Psoas muscle (tissue), 7 donors: ENCODE measurements at regions not wholly inside any gene's neighbourhood (a gene's known extent, or its start where the extent isn't known, plus 50 kb on each side); places are given as distances from the start of the nearest gene placed in this dataset.

ENCODE experiments used
- ATAC-seq, 4 donors: fragments of 200-7000 bp; cut with Tn5 transposase; one replicate each; pipeline ENCODE4 v1.9.1; 2020; ENCODE audit warnings: moderate library complexity in 3 of 4, mild to moderate bottlenecking in 2 of 4
- DNase-seq, 2 donors: peaks; one replicate each; pipeline ENCODE4 v3.0.0-alpha.2; 2020
- H3K27ac ChIP-seq: fragments of 200-600 bp; one replicate; pipeline ENCODE4 v1.8.0; 2022
- H3K27me3 ChIP-seq, 3 donors: fragments of 200-600 bp in 1 of 3; one replicate each; pipeline versions ENCODE4 v1.6.1 to v1.8.0; 2013 to 2022; ENCODE audit warnings: low read length in 2 of 3, mild to moderate bottlenecking in 2 of 3, moderate library complexity in 1 of 3; ENCODE audit not compliant: insufficient read depth in 3 of 3
- H3K36me3 ChIP-seq, 2 donors: fragments of 200-600 bp in 1 of 2; one replicate each; pipeline versions ENCODE4 v1.6.1 to v1.8.0; 2013 to 2022; ENCODE audit warnings: low read depth in 1 of 2, mild to moderate bottlenecking in 1 of 2, moderate library complexity in 1 of 2; ENCODE audit not compliant: insufficient read depth in 1 of 2
- H3K4me1 ChIP-seq: fragments of 200-600 bp; one replicate; pipeline ENCODE4 v1.8.0; 2022
- H3K4me3 ChIP-seq: fragments of 200-600 bp; one replicate; pipeline ENCODE4 v1.8.0; 2022; ENCODE audit warnings: mild to moderate bottlenecking
- H3K9me3 ChIP-seq: fragments of 200-600 bp; one replicate; pipeline ENCODE4 v1.8.0; 2022
- CTCF ChIP-seq: fragments of 200-600 bp; IDR thresholded peaks from one replicate; pipeline ENCODE4 v1.8.0; 2022; ENCODE audit warnings: antibody characterized with exemption
- whole genome bisulfite sequencing, 3 donors: extraction: QIAGEN DNeasy Blood & Tissue Kit; methylation state at CpG; one replicate each; pipeline versions ENCODE4 v1.1.6 to v1.1.7; 2013; 5-methylcytosine and 5-hydroxymethylcytosine counted together
- intact Hi-C, 2 donors: fragments of 100-400 bp; cut with DNase I; formaldehyde crosslinking; loops; one replicate each; pipeline versions ENCODE4 v1.11.0 to v1.14.2; 2022
- donor health status: healthy with polysubstance abuse.
- donor health status: DM: no; HTN: no; CAD: no; lungs with moderate emphysema.
- donor health status: Bipolar disorder and iron deficiency.
- donor health status: healthy.
- donor health status: DM: yes; HTN: yes; CAD: no.
- donor health status: DM: no; HTN: no; CAD: no.
- donor health status: DM: yes; HTN: yes; CAD: no.

DNA sequence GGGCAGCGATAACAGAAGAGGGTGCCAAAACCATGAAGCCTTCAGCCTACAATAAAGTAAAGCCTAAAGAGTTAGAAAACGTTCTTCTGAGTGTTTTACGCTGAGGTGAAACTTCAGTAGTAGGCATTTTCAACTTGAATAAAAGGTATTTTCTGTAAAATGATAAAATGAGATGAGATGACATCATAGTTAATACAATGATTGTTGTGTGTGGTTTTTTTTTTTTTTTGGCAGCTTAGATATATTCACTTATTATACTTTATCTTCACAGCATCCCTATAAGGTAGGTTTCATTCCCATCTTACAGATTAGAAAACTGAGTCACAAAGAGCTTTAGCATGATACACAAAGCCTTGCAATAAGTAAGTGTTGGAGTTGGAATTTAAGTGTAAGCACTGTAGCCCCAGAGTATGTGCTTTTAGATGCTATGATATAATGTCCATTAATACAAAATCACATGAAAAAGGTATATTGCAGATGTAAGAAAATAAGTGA, 291.9 kb upstream of the GRM7 start:
- Histone ChIP-seq H3K4me3 (no peak overlapping the region), H3K9me3 (no peaks in the 10 kb centered on the region), H3K4me1 (no peaks in the 10 kb centered on the region), H3K27me3 (no peaks in the 10 kb centered on the region), H3K27ac (no peak overlapping the region), H3K36me3 (no peaks in the 10 kb centered on the region)
- WGBS, 3 donors: 72 to 85% (median 77%) methylated on average over 3 of the region's 3 CpGs
- ATAC-seq: no peak
- TF ChIP-seq CTCF: no peak
- intact Hi-C loops: no loop called here
- no peak for DNase-seq

DNA sequence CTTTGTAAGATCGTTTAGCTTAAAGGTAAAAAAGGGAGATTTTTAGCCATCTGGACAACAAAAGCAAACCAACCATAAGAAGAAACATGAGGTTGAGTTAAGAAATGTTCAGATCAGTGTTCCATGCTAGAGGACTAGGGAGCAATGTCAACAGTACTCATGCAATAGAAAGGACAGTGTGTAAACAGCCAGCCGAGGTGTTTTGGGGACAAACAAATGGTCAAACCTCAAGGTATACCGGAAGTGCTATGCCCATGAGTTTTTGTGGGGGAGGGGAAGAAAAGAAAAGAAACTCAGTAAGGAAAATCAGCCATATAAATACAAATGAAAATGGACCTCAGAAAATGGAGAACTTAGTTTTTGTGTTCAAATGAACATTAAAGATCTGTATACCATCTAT, 289.5 kb upstream of the GRM7 start:
- Histone ChIP-seq H3K4me1 (no peaks in the 10 kb centered on the region), H3K36me3 (no peaks in the 10 kb centered on the region), H3K4me3 (no peak overlapping the region), H3K27me3 (no peaks in the 10 kb centered on the region), H3K27ac (no peak overlapping the region), H3K9me3 (no peaks in the 10 kb centered on the region)
- ATAC-seq: no peak
- TF ChIP-seq CTCF: no peak
- WGBS, 3 donors: 71 to 73% (median 71%) methylated on average over 3 of the region's 3 CpGs
- intact Hi-C loops: no loop called here
- DNase-seq: no peak

- intact Hi-C loops: no loop called here
- H3K27me3 ChIP-seq: no peaks in the 10 kb centered on the region
- DNase-seq (no peak), ATAC-seq (no peak)
- no peaks in the 10 kb centered on the region for H3K9me3 ChIP-seq
- no peak overlapping the region for H3K27ac ChIP-seq
- no peak overlapping the region for H3K4me3 ChIP-seq
- no peak for TF ChIP-seq CTCF
- no peaks in the 10 kb centered on the region for H3K36me3 ChIP-seq
- H3K4me1 ChIP-seq: no peaks in the 10 kb centered on the region
Measured at GRCh38 chr3:6577584-6577983, 283.3 kb upstream of the GRM7 start.

- no peaks in the 10 kb centered on the region for H3K27me3 ChIP-seq
- H3K4me1 ChIP-seq: no peaks in the 10 kb centered on the region
- DNase-seq (no peak), ATAC-seq (no peak)
- intact Hi-C loops: no loop called here
- no peaks in the 10 kb centered on the region for H3K9me3 ChIP-seq
- no peak overlapping the region for H3K27ac ChIP-seq
- H3K36me3 ChIP-seq: no peaks in the 10 kb centered on the region
- 75 to 85% (median 76%) methylated on average over 1 of the region's 1 CpG for WGBS, 3 donors
- H3K4me3 ChIP-seq: no peak overlapping the region
- TF ChIP-seq CTCF: no peak
Measured at GRCh38 chr3:6578526-6578925, 282.4 kb upstream of the GRM7 start.

- Histone ChIP-seq H3K4me1 (no peaks in the 10 kb centered on the region), H3K27ac (no peak overlapping the region), H3K9me3 (no peaks in the 10 kb centered on the region), H3K36me3 (no peaks in the 10 kb centered on the region), H3K27me3 (no peaks in the 10 kb centered on the region), H3K4me3 (no peak overlapping the region)
- intact Hi-C loops: no loop called here
- DNase-seq (no peak), ATAC-seq (no peak)
- no peak for TF ChIP-seq CTCF
- 66 to 71% (median 66%) methylated on average over 2 of the region's 2 CpGs for WGBS, 3 donors
Measured at GRCh38 chr3:6580808-6581207, 280.1 kb upstream of the GRM7 start.
